M059J (cell line): ENCODE measurements at regions not wholly inside any gene's neighbourhood (a gene's known extent, or its start where the extent isn't known, plus 50 kb on each side); places are given as distances from the start of the nearest gene placed in this dataset.
A peak's percentile ranks its signal among the peaks of the same experiment; 100 is the strongest.
"Not testable (repeated sequence)": the region's sequence is repeated elsewhere in the genome, so short reads cannot be mapped to it uniquely, and the experiment has no call there.

ENCODE experiments used
- DNase-seq: peaks from one replicate; pipeline ENCODE4 v3.0.0-alpha.2; 2012; ENCODE audit warnings: low read depth

DNA sequence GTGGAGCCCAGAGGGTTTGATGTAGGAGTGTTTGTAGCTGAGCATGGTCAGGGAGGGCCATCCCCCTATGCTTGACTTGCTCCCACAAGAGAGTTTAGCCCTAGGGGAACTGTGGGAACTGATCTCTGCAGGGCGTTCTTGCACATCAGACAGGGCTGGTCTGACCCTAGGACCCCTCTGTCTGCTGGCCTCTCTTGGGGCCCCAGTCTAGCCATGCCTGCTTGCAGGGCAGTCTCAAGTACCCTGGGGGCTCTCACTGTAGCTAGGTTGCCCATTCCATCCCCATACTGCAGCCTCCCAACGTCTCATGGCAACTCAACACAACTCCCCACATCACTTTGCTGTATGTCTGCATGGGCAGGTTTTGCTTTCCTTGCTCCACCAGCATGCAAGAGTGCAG lies 1250.7 kb upstream of the B3GALT2 start:
- DNase-seq: no peak

- DNase-seq: no peak
Measured at GRCh38 chr1:194431121-194431520, 1244.7 kb upstream of the B3GALT2 start.

DNA sequence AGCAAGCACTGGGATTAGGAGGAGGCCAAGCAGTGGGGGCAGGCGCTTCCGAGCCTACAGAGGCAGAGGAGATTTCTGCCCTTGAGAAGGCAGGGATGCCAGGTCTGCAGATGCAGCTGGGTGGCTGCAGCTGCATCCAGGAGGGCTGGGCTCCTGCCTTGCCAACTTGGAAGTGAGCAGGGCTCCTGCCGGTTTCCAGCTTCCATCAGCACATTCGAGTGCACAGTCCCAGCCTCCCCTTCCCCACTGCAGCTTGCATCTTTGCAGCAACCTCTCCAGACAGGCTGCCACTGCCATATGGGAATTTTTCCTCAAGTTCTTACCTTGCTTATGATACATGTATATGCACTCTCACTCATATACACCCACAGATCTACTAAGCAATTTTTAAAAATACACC lies 1234.3 kb upstream of the B3GALT2 start:
- DNase-seq: no peak

DNA sequence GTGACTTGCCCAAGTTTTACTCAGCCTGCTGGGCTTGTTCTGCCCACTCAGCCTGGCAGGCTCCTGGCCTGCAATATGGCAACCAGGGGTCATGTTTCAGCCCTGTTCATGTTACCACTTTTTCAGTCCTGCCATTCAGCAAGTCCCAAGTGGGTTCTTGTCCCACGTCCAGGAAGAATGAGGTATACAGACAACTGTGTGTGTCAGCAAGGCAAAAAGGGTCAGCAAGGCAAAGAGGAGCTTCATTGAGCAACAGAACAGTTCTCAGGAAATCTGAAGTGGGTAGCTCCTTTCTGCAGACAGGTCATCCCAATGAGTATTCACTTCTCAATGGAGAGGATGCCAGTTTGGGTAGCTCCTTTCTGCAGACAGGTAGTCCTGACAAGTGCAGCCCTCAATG lies 1233.3 kb upstream of the B3GALT2 start:
- DNase-seq: no peak

GRCh38 chr1:194410756-194411155 lies 1224.3 kb upstream of the B3GALT2 start:
- no peak for DNase-seq

- peak; percentile 61 for DNase-seq
Measured at GRCh38 chr1:194407238-194407637, 1220.8 kb upstream of the B3GALT2 start.

GRCh38 chr1:194394676-194395075 lies 1208.3 kb upstream of the B3GALT2 start:
- no peak for DNase-seq

DNA sequence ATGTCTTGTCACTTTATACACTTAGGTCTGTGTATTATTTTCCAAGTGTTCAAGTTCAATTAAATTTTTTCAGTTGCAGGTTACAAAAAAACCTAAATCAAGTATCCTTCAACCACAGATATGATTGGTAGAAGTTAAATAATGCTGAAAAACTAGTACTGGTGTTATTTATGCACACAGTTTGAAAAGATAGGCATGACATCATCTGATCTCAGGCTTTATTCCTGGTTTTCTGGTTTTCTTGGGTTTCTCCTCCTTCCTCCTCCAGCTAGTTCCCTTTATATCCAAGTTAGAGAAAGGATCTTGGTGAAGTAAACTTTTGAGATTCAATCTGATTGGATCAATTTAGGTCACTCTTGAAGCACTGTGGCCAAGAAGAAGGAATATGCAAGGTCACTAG lies 1201.1 kb upstream of the B3GALT2 start:
- DNase-seq: no peak

DNA sequence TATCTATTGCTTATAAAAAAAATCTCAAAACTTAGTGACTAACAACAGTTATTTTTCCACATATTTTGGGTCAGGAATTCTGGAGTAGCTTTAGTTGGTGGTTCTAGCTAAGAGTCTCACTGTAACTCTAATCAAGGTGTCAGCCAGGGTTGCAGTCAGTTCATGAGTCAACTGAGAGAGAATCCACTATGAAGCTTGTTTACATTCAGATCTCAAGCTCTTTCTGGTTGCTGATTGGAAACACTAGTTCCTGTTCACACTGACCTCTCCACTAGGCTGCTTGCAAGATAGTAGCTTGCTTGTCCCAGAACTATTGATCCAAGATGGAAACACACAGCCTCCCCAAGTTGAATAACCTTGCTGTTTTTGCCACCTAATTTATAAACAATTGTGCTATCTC lies 1192.1 kb upstream of the B3GALT2 start:
- peak; percentile 52 for DNase-seq

GRCh38 chr1:194374649-194375048 lies 1188.2 kb upstream of the B3GALT2 start:
- DNase-seq: no peak

- no peak for DNase-seq
Measured at GRCh38 chr1:194372266-194372665, 1185.9 kb upstream of the B3GALT2 start.

DNA sequence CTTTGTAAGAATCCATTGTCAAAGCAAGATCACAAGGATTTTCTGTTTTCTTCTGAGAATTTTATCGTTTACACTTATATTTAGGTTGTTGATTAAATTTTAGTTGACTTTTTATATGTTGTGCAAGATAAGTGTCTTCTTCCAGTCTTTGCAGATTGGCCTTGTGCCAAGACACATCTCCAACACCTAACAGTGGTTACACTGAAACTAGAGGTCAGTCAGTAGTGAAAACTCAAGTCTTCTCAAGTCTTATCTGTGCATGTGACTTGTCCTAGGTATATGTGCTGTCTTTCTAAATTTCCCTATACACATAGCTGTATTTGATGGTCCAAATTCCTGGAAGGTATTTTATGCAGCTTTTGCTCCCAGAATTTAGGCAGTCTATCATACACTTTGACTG lies 1183.2 kb upstream of the B3GALT2 start:
- no peak for DNase-seq

DNA sequence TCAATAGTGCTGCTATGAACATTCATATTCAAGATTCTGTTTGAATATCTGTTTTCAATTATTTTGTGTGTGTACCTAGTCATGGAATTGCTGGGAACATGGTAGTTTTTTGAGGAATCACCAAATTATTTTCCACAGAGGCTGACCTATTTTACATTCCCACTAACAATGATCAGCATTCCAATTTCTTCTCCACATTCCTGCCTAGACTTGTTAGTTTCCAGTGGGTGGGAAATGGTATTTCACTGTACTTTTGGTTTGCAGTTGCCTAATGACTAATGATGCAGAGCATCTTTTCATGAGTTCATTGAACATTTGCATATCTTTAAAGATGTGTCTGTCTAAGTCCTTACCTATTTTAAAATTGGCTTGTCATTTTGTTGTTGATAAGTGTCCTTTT lies 1182.6 kb upstream of the B3GALT2 start:
- DNase-seq: peak; percentile 7

GRCh38 chr1:194367121-194367520 lies 1180.7 kb upstream of the B3GALT2 start:
- peak; percentile 61 for DNase-seq

DNA sequence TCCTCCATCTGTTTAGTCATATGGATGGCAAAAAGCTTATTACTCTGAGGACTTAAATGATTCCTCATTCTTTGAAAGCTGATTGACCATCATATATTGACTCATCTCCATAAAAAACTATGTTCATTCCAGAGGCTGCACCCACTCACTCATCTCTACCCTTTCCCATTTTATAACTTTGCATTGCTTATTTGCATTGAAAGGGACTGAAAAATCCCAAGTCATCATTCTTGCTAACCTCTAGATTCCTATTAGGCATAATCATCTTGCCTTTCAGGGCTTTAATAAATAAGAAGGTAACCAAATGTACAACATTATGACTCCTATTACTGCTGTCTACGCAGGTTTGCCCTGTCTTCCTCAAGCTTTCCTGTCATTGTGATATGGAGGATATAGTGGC lies 1180.3 kb upstream of the B3GALT2 start:
- peak; percentile 54 for DNase-seq

DNA sequence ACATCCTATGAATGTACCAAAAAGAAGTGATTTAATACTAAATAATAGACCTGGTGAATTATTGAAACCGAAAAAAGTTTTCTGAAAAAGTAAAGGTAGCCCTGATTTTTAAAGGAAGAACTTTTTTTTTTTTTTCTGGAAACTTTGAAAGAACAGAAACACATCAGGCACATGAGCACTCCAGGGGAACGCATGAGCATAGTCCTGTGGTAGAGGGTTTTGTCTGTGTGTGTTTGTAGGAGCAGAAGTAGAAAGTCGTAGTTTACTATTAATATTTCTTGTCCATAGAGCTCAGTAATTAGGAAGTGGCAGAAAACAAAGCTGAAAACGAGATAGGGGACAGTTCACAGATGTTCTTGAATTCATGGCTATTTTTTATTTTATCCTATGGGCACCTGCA lies 1175.9 kb upstream of the B3GALT2 start:
- no peak for DNase-seq

GRCh38 chr1:194361374-194362131 lies 1175.1 kb upstream of the B3GALT2 start:
- no peak for DNase-seq

DNA sequence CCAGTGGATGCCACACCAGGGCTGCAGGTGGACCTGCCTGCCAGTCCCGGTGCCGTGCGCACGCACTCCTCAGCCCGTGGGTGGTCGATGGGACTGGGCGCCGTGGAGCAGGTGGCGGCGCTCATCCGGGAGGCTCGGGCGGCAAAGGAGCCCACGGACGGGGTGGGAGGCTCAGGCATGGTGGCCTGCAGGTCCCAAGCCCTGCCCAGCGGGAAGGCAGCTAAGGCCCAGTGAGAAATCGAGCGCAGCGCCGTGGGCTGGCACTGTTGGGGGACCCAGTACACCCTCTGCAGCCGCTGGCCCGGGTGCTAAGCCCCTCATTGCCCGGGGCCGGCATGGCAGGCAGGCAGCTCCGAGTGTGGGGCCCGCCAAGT lies 1171.8 kb upstream of the B3GALT2 start:
- DNase-seq: no peak

DNA sequence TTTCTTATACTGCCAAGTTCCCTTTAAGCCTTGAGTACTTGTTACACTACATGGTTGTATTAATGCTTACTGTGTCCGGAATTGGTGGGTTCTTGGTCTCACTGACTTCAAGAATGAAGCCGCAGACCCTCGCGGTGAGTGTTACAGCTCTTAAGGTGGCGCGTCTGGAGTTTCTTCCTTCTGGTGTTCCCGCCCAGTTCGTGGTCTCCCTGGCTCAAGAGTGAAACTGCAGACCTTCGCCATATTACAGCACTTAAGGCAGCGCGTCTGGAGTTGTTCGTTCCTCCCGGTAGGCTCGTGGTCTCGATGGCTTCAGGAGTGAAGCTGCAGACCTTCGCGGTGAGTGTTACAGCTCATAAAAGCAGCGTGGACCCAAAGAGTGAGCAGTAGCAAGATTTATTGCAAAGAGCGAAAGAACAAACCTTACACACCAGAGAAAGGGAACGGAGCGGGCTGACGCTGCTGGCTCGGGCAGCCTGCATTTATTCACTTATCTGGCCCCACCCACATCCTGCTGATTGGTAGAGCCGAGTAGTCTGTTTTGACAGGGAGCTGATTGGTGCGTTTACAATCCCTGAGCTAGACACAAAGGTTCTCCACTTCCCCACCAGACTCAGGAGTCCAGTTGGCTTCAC lies 1171.3 kb upstream of the B3GALT2 start:
- not testable (repeated sequence) for DNase-seq

DNA sequence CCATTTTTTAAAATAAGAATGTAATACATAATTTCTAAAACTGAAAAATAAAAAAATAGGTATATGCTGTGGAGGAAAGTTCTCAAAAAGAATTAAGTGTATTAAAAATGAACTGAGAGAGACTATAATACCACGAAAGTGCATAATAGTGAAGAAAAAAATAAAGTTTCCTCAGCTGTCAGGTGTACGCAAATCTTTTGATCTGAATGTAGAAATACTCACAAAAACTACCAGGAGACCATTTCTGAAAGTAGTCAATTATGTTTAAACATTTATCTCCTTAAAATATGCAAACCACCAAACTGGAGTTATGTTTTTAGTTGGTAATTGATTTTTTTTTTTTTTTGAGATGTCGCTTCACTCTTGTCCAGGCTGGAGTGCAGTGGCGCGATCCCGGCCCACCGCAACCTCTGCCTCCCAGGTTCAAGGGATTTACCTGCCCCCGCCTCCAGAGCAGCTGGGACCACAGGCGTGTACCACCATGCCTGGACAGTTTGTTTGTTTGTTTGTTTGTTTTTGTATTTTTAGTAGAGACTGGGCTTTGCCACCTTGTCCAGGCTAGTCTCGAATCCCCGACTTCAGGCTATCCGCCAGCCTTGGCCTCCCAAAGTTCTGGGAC lies 1169.2 kb upstream of the B3GALT2 start:
- no peak for DNase-seq

GRCh38 chr1:194353121-194353520 lies 1166.7 kb upstream of the B3GALT2 start:
- no peak for DNase-seq

- no peak for DNase-seq
Measured at GRCh38 chr1:194347200-194347599, 1160.8 kb upstream of the B3GALT2 start.
